ENCODE measurements at regions not wholly inside any gene's neighbourhood (a gene's known extent, or its start where the extent isn't known, plus 50 kb on each side); places are given as distances from the start of the nearest gene placed in this dataset.
"Not testable (repeated sequence)": the region's sequence is repeated elsewhere in the genome, so short reads cannot be mapped to it uniquely, and the experiment has no call there.

DNA sequence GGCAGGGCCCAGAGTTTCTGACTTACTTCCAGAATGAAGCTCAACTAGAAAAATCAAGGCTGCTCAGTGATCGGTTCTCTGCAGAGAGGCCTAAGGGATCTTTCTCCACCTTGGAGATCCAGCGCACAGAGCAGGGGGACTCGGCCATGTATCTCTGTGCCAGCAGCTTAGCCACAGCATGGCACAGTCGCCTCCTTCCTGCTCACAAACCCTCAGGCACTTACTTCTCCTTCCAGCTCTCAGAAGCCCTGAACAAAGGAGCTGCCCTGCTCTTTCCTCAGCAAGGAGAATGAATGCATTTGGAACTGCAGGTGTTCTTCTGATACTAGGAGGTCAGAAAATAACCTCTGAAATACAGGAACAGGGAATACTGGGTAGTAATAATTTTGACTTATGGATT is 219.7 kb upstream of the PRSS1 start:
- POLR2A ChIA-PET, result no interaction called here
- CTCF ChIA-PET, result interaction anchor here (2.0 kb wide), 1 partner anchor 9 kb away, joined by 5 read pairs; no protein-coding TSS in a partner anchor
- H3K9me3 Mint-ChIP-seq, result no peaks in the 10 kb centered on the region
- peak overlapping the region; percentile 43 for H3K27ac Mint-ChIP-seq
- H3K4me1 Mint-ChIP-seq, result no peaks in the 10 kb centered on the region
- no peak for DNase-seq
- H3K4me3 Mint-ChIP-seq, result no peak overlapping the region
- H3K36me3 Mint-ChIP-seq (ENCODE audit: low read depth), result no peaks in the 10 kb centered on the region
- peaks cover 15% of the 10 kb centered on the region for H3K27me3 Mint-ChIP-seq

DNA sequence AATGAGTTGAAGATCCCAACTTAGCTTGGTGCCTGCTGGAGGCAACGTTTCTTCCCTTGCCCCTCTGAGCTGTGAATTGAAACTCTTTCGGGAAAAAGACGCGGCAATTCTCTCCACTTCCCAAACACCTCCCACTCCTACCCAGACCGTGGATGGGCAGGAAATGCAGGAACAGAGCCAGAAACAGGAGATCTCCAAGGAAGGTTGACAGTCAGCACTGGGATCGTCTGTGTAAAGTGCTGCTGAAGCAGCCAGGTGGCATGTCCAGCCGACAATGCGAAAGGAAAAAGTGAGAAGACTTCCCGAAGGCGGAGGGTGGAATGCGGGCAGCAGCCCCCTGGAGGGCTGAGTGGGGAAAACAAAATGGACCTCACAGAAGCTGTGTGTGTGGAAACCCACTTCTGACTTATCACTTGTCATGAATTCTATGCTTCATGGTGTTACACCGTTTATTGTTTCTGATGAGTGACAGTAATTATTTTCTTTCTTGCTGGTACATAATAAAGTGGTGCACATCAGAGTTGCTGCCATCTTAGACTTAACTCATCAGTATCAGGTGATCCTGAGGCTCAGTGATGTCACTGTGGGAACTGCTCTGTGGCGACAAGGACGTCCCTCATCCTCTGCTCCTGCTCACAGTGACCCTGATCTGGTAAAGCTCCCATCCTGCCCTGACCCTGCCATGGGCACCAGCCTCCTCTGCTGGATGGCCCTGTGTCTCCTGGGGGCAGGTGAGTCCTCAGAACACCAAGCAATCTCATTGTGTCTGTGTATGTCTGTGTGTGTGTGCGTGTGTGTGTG is 220.5 kb upstream of the PRSS1 start:
- Mint-ChIP-seq H3K27me3 (peaks cover 15% of the 10 kb centered on the region), H3K36me3 (ENCODE audit: low read depth) (no peaks in the 10 kb centered on the region), H3K4me3 (peak overlapping the region; percentile 24), H3K4me1 (no peaks in the 10 kb centered on the region), H3K9me3 (no peaks in the 10 kb centered on the region), H3K27ac (peak overlapping the region; percentile 43)
- POLR2A ChIA-PET, result no interaction called here
- DNase-seq, result no peak
- CTCF ChIA-PET, result interaction anchor here (2.0 kb wide), 2 partner anchors 10 to 29 kb away, joined by 4 to 5 read pairs; no protein-coding TSS in a partner anchor

DNA sequence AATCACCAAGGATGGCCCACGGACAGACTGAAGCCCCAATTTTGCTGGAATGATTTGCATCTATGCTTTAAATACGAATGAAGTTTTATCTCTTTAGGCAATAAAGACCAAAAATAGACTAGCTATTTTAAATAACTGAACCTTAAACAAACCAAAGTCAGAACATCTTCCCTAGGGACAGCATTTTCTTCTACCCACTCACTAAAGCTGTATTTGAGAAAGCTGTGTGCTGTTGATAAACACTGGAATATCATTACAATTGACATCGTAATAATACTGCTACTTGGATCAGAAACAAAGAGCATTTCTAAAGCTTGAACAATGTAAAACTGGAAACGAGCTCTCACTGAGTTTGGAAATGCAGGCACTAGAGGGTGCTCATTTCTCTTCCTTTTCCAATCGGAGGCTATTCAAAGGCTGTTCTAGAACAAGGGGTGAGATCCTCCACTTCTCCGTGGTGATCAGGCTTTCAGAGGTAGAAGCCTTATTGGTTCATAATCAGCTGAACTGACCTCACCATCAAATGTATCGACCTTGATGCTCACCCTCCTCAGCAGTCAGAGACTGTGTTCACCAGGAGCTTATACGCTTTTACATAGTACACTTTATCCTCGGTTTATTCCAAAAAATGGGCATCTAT is 225.3 kb upstream of the PRSS1 start:
- Mint-ChIP-seq H3K27ac (no peak overlapping the region), H3K27me3 (peaks cover 6% of the 10 kb centered on the region), H3K36me3 (ENCODE audit: low read depth) (no peaks in the 10 kb centered on the region), H3K4me3 (no peak overlapping the region), H3K4me1 (peaks cover 17% of the 10 kb centered on the region), H3K9me3 (no peaks in the 10 kb centered on the region)
- DNase-seq, result no peak
- POLR2A ChIA-PET, result no interaction called here
- CTCF ChIA-PET, result interaction anchor here (0.6 to 3.4 kb wide), 4 partner anchors 10 to 287 kb away, joined by 3 to 26 read pairs (median 4); no protein-coding TSS in a partner anchor

DNA sequence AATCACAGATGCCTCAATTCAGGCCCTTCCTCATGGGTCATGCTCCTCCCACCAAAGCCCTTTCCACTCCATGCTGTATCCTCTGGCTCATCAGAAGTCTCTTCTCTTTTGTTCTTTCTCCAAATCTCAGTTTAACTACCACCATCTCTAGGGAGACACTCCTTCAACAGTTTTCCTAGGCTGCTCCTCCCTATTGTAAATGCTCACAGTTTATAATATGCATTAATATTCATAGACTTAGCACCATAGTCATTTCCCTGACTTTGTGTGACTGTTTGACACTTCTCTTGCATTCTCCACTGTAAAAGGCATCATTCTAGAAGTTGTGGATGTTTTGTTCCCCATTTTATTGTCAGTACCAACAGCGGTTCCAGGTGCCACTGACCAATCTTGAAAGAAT is 226.5 kb upstream of the PRSS1 start:
- POLR2A ChIA-PET, result no interaction called here
- peaks cover 17% of the 10 kb centered on the region for H3K4me1 Mint-ChIP-seq
- no peaks in the 10 kb centered on the region for H3K27me3 Mint-ChIP-seq
- CTCF ChIA-PET, result interaction anchor here (1.0 kb wide), 1 partner anchor 13 kb away, joined by 3 read pairs; no protein-coding TSS in a partner anchor
- DNase-seq, result no peak
- no peak overlapping the region for H3K27ac Mint-ChIP-seq
- no peak overlapping the region for H3K4me3 Mint-ChIP-seq
- H3K9me3 Mint-ChIP-seq, result no peaks in the 10 kb centered on the region
- H3K36me3 Mint-ChIP-seq (ENCODE audit: low read depth), result no peaks in the 10 kb centered on the region

DNA sequence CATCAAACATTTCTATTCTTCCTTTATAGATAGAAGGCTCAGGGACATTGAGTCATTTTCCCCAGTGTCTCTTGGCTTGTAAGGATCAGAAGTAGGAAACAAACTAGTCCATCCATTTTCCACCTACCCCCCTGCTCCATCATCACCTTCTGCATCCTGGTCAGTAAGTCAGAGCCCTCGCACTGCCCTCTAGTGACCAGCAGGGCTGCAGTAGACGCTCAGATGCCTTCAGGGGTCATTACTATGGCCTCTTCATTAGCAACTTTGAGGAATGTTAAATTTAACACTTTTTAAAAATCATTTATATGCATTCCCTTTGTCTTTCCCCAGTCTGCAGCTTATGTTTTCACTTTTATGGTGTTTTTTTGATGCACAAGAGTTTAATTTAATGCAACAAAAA is 228.4 kb upstream of the PRSS1 start:
- DNase-seq; H3K4me3 Mint-ChIP-seq; H3K9me3 Mint-ChIP-seq; POLR2A ChIA-PET; H3K36me3 Mint-ChIP-seq (ENCODE audit: low read depth); H3K27me3 Mint-ChIP-seq: not testable (repeated sequence)
- CTCF ChIA-PET, result interaction anchor here (1.2 to 3.0 kb wide), 2 partner anchors 20 to 60 kb away, joined by 5 to 10 read pairs; no protein-coding TSS in a partner anchor
- Mint-ChIP-seq H3K4me1 (peaks cover 24% of the 10 kb centered on the region), H3K27ac (peak overlapping the region; percentile 86)

DNA sequence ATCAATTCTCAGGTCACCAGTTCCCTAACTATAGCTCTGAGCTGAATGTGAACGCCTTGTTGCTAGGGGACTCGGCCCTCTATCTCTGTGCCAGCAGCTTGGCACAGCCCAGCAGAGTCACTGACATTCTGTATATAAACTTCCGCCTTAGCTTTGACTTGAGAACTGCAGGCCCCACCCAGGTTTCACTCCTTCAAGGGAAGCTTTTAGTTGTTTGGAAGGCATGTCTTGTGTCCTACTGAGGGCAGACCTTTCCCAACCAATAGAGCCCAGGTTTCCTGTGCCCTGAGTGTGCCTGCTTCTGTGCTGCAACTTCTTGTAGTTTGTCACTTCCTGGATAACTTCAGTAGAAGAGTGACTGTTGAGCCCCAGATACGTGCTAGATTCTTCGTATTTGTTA is 228.8 kb upstream of the PRSS1 start:
- POLR2A ChIA-PET; H3K9me3 Mint-ChIP-seq; H3K36me3 Mint-ChIP-seq (ENCODE audit: low read depth); DNase-seq; H3K27me3 Mint-ChIP-seq: not testable (repeated sequence)
- peak overlapping the region; percentile 9 for H3K4me3 Mint-ChIP-seq
- CTCF ChIA-PET, result interaction anchor here (1.2 to 3.0 kb wide), 3 partner anchors 15 to 60 kb away, joined by 3 to 10 read pairs (median 5); no protein-coding TSS in a partner anchor
- H3K4me1 Mint-ChIP-seq, result peaks cover 24% of the 10 kb centered on the region
- peak overlapping the region; percentile 86 for H3K27ac Mint-ChIP-seq

DNA sequence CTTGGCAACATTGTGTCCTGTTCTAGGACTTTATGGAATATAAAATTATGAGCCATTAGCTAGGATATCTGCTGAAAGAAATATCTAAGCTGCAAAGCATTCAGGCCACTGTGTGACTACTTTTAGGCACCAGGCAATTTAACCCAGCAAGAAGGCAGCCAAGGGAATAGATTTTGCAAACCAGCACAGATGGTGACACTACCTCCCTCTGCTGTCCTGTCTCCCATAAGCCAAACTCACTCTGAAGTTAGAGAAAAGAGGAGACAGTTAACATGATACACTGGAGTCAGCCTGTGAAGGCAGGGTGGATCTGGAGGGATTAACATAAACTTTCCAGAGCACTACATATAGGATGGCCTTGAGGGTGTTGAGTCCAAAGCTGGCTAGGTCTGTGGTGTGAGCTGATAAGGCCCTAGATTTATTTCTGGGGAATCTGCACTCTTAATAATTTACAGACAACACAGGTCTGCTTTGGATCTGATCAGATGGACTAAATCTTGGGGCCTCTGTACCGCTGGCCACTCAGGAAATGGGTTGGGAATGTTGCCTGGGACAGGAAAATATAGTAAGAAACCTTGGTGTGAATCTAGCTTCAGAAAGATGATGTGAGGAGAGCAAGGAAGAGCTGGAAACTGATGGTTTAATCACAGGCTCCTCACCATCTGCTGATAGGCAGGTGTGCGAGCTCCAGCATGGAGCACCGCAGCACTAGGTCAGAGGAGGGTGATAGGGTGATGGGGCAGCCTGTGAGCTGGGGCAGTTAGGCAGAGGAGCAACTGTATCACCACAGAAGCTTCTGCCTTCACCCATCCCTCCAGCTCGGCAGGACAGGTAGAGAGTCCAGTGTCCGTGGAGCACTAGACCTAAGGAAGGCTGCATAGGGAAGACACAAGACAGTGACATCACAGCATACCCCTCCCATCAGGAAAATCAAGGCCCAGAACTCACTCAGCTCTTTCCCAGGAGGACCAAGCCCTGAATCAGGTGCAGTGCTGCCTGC is 229.9 kb upstream of the PRSS1 start:
- peaks cover 24% of the 10 kb centered on the region for H3K4me1 Mint-ChIP-seq
- CTCF ChIA-PET, result interaction anchor here (0.8 to 3.0 kb wide), 5 partner anchors 8 to 81 kb away, joined by 3 to 10 read pairs (median 3); no protein-coding TSS in a partner anchor
- peak overlapping the region; percentile 57 for H3K27ac Mint-ChIP-seq
- no peaks in the 10 kb centered on the region for H3K9me3 Mint-ChIP-seq
- POLR2A ChIA-PET, result no interaction called here
- no peak for DNase-seq
- no peak overlapping the region for H3K4me3 Mint-ChIP-seq
- peaks cover 3% of the 10 kb centered on the region for H3K27me3 Mint-ChIP-seq
- H3K36me3 Mint-ChIP-seq (ENCODE audit: low read depth), result no peaks in the 10 kb centered on the region

DNA sequence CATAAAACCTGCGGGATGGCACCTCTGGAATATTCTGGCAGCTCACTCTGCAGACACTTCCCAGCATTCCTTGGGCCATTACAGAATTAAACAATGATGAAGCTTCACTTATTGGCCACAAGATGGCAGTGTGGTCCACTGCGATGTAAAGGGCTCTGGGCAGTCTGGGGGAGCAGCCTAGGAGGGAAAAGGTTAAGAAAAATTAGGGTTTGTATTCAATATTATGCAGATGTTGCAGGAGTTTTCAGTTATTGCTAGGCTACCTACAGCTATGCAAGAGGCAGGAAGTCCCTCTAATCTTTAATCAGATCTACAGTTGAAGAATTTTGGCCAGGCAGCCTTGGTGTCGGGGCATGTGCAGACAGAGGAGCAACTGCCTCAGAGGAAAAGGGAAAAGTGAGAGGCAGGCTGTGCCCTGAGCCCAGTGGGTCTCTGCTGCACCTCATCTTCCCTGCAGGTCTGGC is 233.2 kb upstream of the PRSS1 start:
- no peak overlapping the region for H3K4me3 Mint-ChIP-seq
- no peaks in the 10 kb centered on the region for H3K9me3 Mint-ChIP-seq
- CTCF ChIA-PET, result interaction anchor here (0.6 to 2.7 kb wide), 11 partner anchors 10 to 864 kb away, joined by 3 to 11 read pairs (median 4); no protein-coding TSS in a partner anchor
- H3K4me1 Mint-ChIP-seq, result peaks cover 36% of the 10 kb centered on the region
- DNase-seq, result peak; percentile 53
- peak overlapping the region; percentile 52 for H3K27ac Mint-ChIP-seq
- H3K36me3 Mint-ChIP-seq (ENCODE audit: low read depth), result no peaks in the 10 kb centered on the region
- peaks cover 3% of the 10 kb centered on the region for H3K27me3 Mint-ChIP-seq
- POLR2A ChIA-PET, result interaction anchor here (1.0 kb wide), 1 partner anchor 292 kb away, joined by 3 read pairs; no protein-coding TSS in a partner anchor

DNA sequence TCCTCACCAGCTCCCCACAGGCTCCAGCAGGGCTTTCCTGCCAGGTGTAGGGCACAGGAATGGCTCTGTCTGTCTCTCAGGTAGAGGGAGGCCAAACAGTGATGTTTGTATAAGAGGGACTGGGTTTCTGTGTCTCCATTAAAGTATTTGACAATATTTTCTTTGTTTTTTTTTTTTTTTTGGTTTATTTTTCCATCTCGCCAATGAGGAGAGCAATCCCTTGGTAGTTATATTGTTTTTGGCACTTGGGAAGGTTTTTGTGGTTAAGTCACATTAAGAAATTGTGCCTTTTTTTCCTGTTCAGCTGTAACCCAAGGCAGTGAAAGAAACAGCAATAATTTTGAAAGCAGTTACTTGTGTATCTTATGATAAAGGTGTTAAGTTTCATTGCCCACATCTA is 234.6 kb upstream of the PRSS1 start:
- H3K9me3 Mint-ChIP-seq; H3K4me3 Mint-ChIP-seq; H3K27me3 Mint-ChIP-seq; POLR2A ChIA-PET; H3K27ac Mint-ChIP-seq; CTCF ChIA-PET; H3K36me3 Mint-ChIP-seq (ENCODE audit: low read depth); DNase-seq: not testable (repeated sequence)
- peaks cover 29% of the 10 kb centered on the region for H3K4me1 Mint-ChIP-seq

DNA sequence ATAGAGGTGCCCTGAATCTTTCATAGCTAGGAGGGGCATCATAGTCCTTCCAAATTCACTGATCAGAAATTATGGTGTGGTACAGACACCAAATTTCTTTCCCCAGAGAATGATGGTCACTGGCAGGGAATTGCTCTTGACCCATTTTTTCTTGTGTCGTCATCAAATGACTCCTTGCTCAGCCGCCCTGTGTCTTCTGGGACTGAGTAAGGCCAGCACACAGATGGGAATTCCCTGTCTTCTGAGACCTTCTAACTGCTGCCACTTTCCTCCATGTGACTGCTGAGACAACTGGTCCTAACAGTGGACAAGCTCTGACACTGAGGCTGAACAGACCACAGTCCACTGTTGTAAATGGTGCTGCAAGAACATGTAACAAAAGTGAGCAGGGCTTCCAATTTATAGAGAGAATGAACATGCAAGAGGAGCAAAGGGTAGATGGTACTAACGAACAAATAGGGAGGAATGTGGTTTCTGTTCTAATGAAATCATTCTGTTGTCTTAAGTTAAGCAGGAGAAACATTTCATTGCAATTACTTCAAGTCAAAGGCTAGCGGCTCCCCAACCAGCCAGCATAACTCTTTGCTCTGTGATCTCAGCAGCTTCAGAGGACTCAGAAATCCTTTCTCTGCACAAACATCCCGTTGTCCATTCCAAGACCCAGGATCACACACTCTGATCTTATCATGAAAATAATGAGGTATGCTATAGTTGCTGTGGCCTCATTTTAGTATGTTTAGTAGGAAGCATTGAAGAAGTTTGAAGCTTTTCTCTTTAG is 235.9 kb upstream of the PRSS1 start:
- POLR2A ChIA-PET, result no interaction called here
- Mint-ChIP-seq H3K4me1 (peaks cover 34% of the 10 kb centered on the region), H3K36me3 (ENCODE audit: low read depth) (no peaks in the 10 kb centered on the region), H3K27ac (no peak overlapping the region), H3K4me3 (no peak overlapping the region), H3K27me3 (peaks cover 3% of the 10 kb centered on the region), H3K9me3 (no peaks in the 10 kb centered on the region)
- CTCF ChIA-PET, result interaction anchor here (1.6 kb wide), 1 partner anchor 11 kb away, joined by 4 read pairs; no protein-coding TSS in a partner anchor
- no peak for DNase-seq

DNA sequence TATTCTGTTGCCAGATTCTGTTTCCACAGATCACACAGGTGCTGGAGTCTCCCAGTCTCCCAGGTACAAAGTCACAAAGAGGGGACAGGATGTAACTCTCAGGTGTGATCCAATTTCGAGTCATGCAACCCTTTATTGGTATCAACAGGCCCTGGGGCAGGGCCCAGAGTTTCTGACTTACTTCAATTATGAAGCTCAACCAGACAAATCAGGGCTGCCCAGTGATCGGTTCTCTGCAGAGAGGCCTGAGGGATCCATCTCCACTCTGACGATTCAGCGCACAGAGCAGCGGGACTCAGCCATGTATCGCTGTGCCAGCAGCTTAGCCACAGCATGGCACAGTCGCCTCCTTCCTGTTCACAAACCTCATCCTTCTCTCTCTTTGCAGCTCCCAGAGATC is 237.5 kb upstream of the PRSS1 start:
- POLR2A ChIA-PET, result no interaction called here
- CTCF ChIA-PET, result no interaction called here
- Mint-ChIP-seq H3K4me1 (peaks cover 39% of the 10 kb centered on the region), H3K4me3 (no peak overlapping the region), H3K36me3 (ENCODE audit: low read depth) (no peaks in the 10 kb centered on the region), H3K9me3 (no peaks in the 10 kb centered on the region), H3K27me3 (peaks cover 3% of the 10 kb centered on the region), H3K27ac (no peak overlapping the region)
- no peak for DNase-seq

DNA sequence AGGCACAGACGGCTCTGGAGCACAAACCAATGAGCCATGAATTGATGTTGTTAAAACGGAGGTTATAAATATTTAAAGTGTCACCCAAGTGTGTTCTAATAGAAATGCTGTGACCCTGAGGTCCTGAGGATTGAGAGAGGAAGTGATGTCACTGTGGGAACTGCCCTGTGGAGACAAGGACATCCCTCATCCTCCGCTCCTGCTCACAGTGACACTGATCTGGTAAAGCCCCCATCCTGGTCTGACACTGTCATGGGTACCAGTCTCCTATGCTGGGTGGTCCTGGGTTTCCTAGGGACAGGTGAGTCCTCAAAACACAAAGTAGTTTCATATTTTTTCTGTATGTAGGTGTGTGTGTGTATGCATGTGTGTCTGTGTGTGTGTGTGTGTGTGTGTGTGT is 237.9 kb upstream of the PRSS1 start:
- POLR2A ChIA-PET, result no interaction called here
- H3K36me3 Mint-ChIP-seq (ENCODE audit: low read depth), result no peaks in the 10 kb centered on the region

More for the DNA sequence above, 237.9 kb upstream of the PRSS1 start:
- H3K9me3 Mint-ChIP-seq, result no peaks in the 10 kb centered on the region
- peaks cover 37% of the 10 kb centered on the region for H3K4me1 Mint-ChIP-seq
- CTCF ChIA-PET, result interaction anchor here (1.2 kb wide), 1 partner anchor 8 kb away, joined by 3 read pairs; no protein-coding TSS in a partner anchor
- no peak for DNase-seq
- H3K4me3 Mint-ChIP-seq, result no peak overlapping the region
- no peak overlapping the region for H3K27ac Mint-ChIP-seq
- H3K27me3 Mint-ChIP-seq, result peaks cover 3% of the 10 kb centered on the region
